PC-9 (cell line): ENCODE measurements at regions not wholly inside any gene's neighbourhood (a gene's known extent, or its start where the extent isn't known, plus 50 kb on each side); places are given as distances from the start of the nearest gene placed in this dataset.

Experiments used
- BruUV-seq: library from RNA; stranded (reverse); fragments of 400-500 nt; replicated peaks from 2 replicates; lab custom pipeline; 2021; lab: Mats Ljungman, UMichigan
- CTCF ChIA-PET: fragments of 300-600 bp; sonication (Branson Sonifier 250); formaldehyde crosslinking; loops from one replicate; lab custom pipeline; 2022; ENCODE audit warnings: antibody characterized with exemption; lab: Charles Lee
- POLR2A ChIA-PET: fragments of 300-600 bp; sonication (Branson Sonifier 250); formaldehyde crosslinking; loops from one replicate; lab custom pipeline; 2022; ENCODE audit warnings: antibody characterized with exemption; ENCODE audit not compliant: unreplicated experiment; lab: Charles Lee
- DNase-seq, 2 experiments: peaks; one replicate each; pipeline versions ENCODE4 v3.0.0 to v3.0.0-alpha.2; 2015 to 2022; ENCODE audit warnings: mixed read lengths in 1 of 2
- H2AFZ ChIP-seq: fragments of 200-600 bp; sonication (generic); 2 replicates; pipeline ENCODE4 v1.8.1; 2017; ENCODE audit warnings: antibody characterized with exemption
- H3F3A ChIP-seq: fragments of 200-600 bp; sonication (generic); 2 replicates; pipeline ENCODE4 v1.8.1; 2017; ENCODE audit warnings: antibody characterized with exemption, mild to moderate bottlenecking, low read depth; ENCODE audit not compliant: insufficient read depth
- H3K27ac ChIP-seq: fragments of 200-600 bp; sonication (generic); 2 replicates; pipeline ENCODE4 v1.6.1; 2016; ENCODE audit warnings: mixed run types
- H3K27me3 ChIP-seq: fragments of 200-600 bp; sonication (generic); 2 replicates; pipeline ENCODE4 v1.6.1; 2016; ENCODE audit warnings: low read depth, mixed run types; ENCODE audit not compliant: insufficient read depth
- H3K36me3 ChIP-seq: fragments of 200-600 bp; sonication (generic); 2 replicates; pipeline ENCODE4 v1.6.1; 2016; ENCODE audit warnings: low read depth, mixed run types
- H3K4me1 ChIP-seq: fragments of 200-600 bp; sonication (generic); replicated peaks from 2 replicates; pipeline ENCODE4 v1.6.1; 2016; ENCODE audit warnings: mixed run types; ENCODE audit not compliant: insufficient read depth
- H3K4me2 ChIP-seq: fragments of 200-600 bp; sonication (generic); 2 replicates; pipeline ENCODE4 v1.6.1; 2017; ENCODE audit warnings: mixed run types
- H3K4me3 ChIP-seq: fragments of 200-600 bp; sonication (generic); 2 replicates; pipeline ENCODE4 v1.6.1; 2016; ENCODE audit warnings: mixed run types
- H3K79me2 ChIP-seq: fragments of 200-600 bp; sonication (generic); 2 replicates; pipeline ENCODE4 v1.6.1; 2017; ENCODE audit warnings: low read depth, mixed run types
- H3K9me2 ChIP-seq: fragments of 200-600 bp; sonication (generic); 2 replicates; pipeline ENCODE4 v1.8.1; 2017; ENCODE audit warnings: mild to moderate bottlenecking; ENCODE audit not compliant: insufficient read depth
- H3K9me3 ChIP-seq: fragments of 200-600 bp; sonication (generic); 2 replicates; pipeline ENCODE4 v1.8.1; 2016; ENCODE audit warnings: low read depth; ENCODE audit not compliant: insufficient read depth
- H4K20me1 ChIP-seq: fragments of 200-600 bp; sonication (generic); 2 replicates; pipeline ENCODE4 v1.8.1; 2017; ENCODE audit not compliant: insufficient read depth
- CTCF ChIP-seq: fragments of 200-600 bp; sonication (generic); conservative IDR thresholded peaks from 2 replicates; pipeline ENCODE4 v1.6.1; 2017; ENCODE audit warnings: mixed run types, antibody characterized with exemption, mild to moderate bottlenecking, moderate library complexity
- EZH2 ChIP-seq: fragments of 200-600 bp; sonication (generic); IDR thresholded peaks from 2 replicates; pipeline ENCODE4 v1.8.0; 2017; ENCODE audit warnings: antibody characterized with exemption, low read depth
- intact Hi-C: fragments of 100-400 bp; cut with micrococcal nuclease; formaldehyde crosslinking; loops from one replicate; pipeline ENCODE4 v1.10.0; 2022; ENCODE audit not compliant: unreplicated experiment

GRCh38 chr2:104434318-104434792 is 419.6 kb upstream of the POU3F3 start:
- BruUV-seq: no TSS peak
- H3K4me1 ChIP-seq: no peaks in the 10 kb centered on the region
- H3K27ac ChIP-seq: no peak overlapping the region
- no peak overlapping the region for H3K4me2 ChIP-seq
- CTCF ChIA-PET: no interaction called here
- no peaks in the 10 kb centered on the region for H3F3A ChIP-seq
- POLR2A ChIA-PET: no interaction called here
- H3K79me2 ChIP-seq: no peaks in the 10 kb centered on the region
- no peaks in the 10 kb centered on the region for H3K36me3 ChIP-seq
- peaks cover 40% of the 10 kb centered on the region for H3K27me3 ChIP-seq
- no peak overlapping the region for H2AFZ ChIP-seq
- intact Hi-C loops: no loop called here
- H3K4me3 ChIP-seq: no peak overlapping the region
- TF ChIP-seq EZH2: no peak
- no peak for TF ChIP-seq CTCF
- H4K20me1 ChIP-seq: no peaks in the 10 kb centered on the region
- no peaks in the 10 kb centered on the region for H3K9me3 ChIP-seq
- no peaks in the 10 kb centered on the region for H3K9me2 ChIP-seq
- no peak for DNase-seq

GRCh38 chr2:104434966-104435365 is 418.9 kb upstream of the POU3F3 start:
- Histone ChIP-seq H3K36me3 (no peaks in the 10 kb centered on the region), H2AFZ (no peak overlapping the region), H3K79me2 (no peaks in the 10 kb centered on the region), H3K9me3 (no peaks in the 10 kb centered on the region), H3K27me3 (peaks cover 40% of the 10 kb centered on the region), H3K4me1 (no peaks in the 10 kb centered on the region), H3K27ac (no peak overlapping the region), H3K4me3 (no peak overlapping the region), H4K20me1 (no peaks in the 10 kb centered on the region), H3K4me2 (no peak overlapping the region), H3K9me2 (no peaks in the 10 kb centered on the region), H3F3A (no peaks in the 10 kb centered on the region)
- no peak for TF ChIP-seq EZH2
- TF ChIP-seq CTCF: no peak
- DNase-seq: no peak
- ChIA-PET CTCF (no interaction called here), POLR2A (no interaction called here)
- intact Hi-C loops: no loop called here
- no TSS peak for BruUV-seq

GRCh38 chr2:104438481-104438880 is 415.4 kb upstream of the POU3F3 start:
- Histone ChIP-seq H4K20me1 (no peaks in the 10 kb centered on the region), H3K79me2 (no peaks in the 10 kb centered on the region), H3K27ac (no peak overlapping the region), H3K4me3 (no peak overlapping the region), H3K4me1 (no peaks in the 10 kb centered on the region), H3K9me3 (no peaks in the 10 kb centered on the region), H3K36me3 (no peaks in the 10 kb centered on the region), H3K4me2 (no peak overlapping the region), H3K9me2 (no peaks in the 10 kb centered on the region), H3K27me3 (peaks cover 29% of the 10 kb centered on the region), H2AFZ (no peak overlapping the region), H3F3A (no peaks in the 10 kb centered on the region)
- DNase-seq: no peak
- intact Hi-C loops: no loop called here
- no peak for TF ChIP-seq EZH2
- TF ChIP-seq CTCF: no peak
- BruUV-seq: no TSS peak
- ChIA-PET POLR2A (no interaction called here), CTCF (no interaction called here)
